GM12878 (cell line): ENCODE measurements at regions not wholly inside any gene's neighbourhood (a gene's known extent, or its start where the extent isn't known, plus 50 kb on each side); places are given as distances from the start of the nearest gene placed in this dataset.

ENCODE experiments used
- ATAC-seq: fragments of 200-7000 bp; cut with Tn5 transposase; 3 replicates; pipeline ENCODE4 v1.9.1; 2020; ENCODE audit warnings: mild to moderate bottlenecking, moderate library complexity
- BruUV-seq: library from RNA; stranded (reverse); fragments of 400-500 nt; replicated peaks from 2 replicates; lab custom pipeline; 2021; lab: Mats Ljungman, UMichigan
- CTCF ChIA-PET: fragments of 300-600 bp; sonication (Branson Sonifier 250); formaldehyde crosslinking; extraction: SDS; loops from one replicate; lab custom pipeline; 2021; ENCODE audit warnings: inconsistent platforms; lab: Yijun Ruan, JAX
- POLR2A ChIA-PET: fragments of 350-600 bp; formaldehyde crosslinking; extraction: SDS; loops from one replicate; lab custom pipeline; 2021; ENCODE audit warnings: inconsistent platforms; lab: Charles Lee
- RAD21 ChIA-PET: fragments of 300-600 bp; sonication (Branson Sonifier 250); formaldehyde crosslinking; loops from one replicate; lab custom pipeline; 2023; ENCODE audit warnings: antibody characterized with exemption; ENCODE audit not compliant: unreplicated experiment; lab: Charles Lee
- SMC1A ChIA-PET: fragments of 300-600 bp; sonication (Branson Sonifier 250); formaldehyde crosslinking; loops from one replicate; lab custom pipeline; 2023; ENCODE audit not compliant: unreplicated experiment, uncharacterized antibody; lab: Charles Lee
- DNase-seq: peaks from one replicate; pipeline ENCODE4 v3.0.0-alpha.2; 2011; ENCODE audit warnings: low read depth, low spot score
- FAIRE-seq: peaks from 3 replicates; lab custom pipeline; 2011; peaks lifted over from hg19 to GRCh38; lab: Jason Lieb, UNC
- H2AFZ ChIP-seq: 2 replicates; pipeline ENCODE4 v1.6.0; 2011; ENCODE audit warnings: low read depth, low read length, control low read depth; ENCODE audit not compliant: control insufficient read depth
- H3K27ac ChIP-seq: 2 replicates; pipeline ENCODE4 v1.5.1; 2011; ENCODE audit warnings: control low read depth; ENCODE audit not compliant: control insufficient read depth, insufficient read depth
- H3K27me3 ChIP-seq, 2 experiments: replicated peaks in 1 of 2; 2 replicates each; pipeline versions ENCODE4 v1.6.0 to v1.6.1; 2011; ENCODE audit warnings: low read length in 1 of 2; ENCODE audit not compliant: control insufficient read depth in 2 of 2, insufficient read depth in 2 of 2
- H3K36me3 ChIP-seq, 2 experiments: 2 replicates each; pipeline ENCODE4 v1.5.1; 2011; ENCODE audit warnings: low read length in 1 of 2; ENCODE audit not compliant: control insufficient read depth in 2 of 2, insufficient read depth in 2 of 2
- H3K4me1 ChIP-seq: 2 replicates; pipeline ENCODE4 v1.6.1; 2011; ENCODE audit warnings: mild to moderate bottlenecking, low read length, moderate library complexity, mixed read lengths; ENCODE audit not compliant: control insufficient read depth, insufficient read depth
- H3K4me2 ChIP-seq: 2 replicates; pipeline ENCODE4 v1.6.0; 2011; ENCODE audit warnings: control low read depth; ENCODE audit not compliant: control insufficient read depth, insufficient read depth
- H3K4me3 ChIP-seq: fragments of 200-600 bp; sonication (generic); 2 replicates; pipeline ENCODE4 v1.5.1; 2016
- H3K79me2 ChIP-seq: 2 replicates; pipeline ENCODE4 v1.6.0; 2011; ENCODE audit warnings: low read length; ENCODE audit not compliant: control insufficient read depth, insufficient read depth
- H3K9ac ChIP-seq: 2 replicates; pipeline ENCODE4 v1.8.0; 2011; ENCODE audit warnings: low read length, control low read depth, mixed read lengths; ENCODE audit not compliant: control insufficient read depth, insufficient read depth
- H3K9me3 ChIP-seq: replicated peaks from 3 replicates; pipeline ENCODE4 v1.5.1; 2011; ENCODE audit warnings: mild to moderate bottlenecking, low read length; ENCODE audit not compliant: control insufficient read depth, insufficient read depth
- H4K20me1 ChIP-seq: 2 replicates; pipeline ENCODE4 v1.6.0; 2011; ENCODE audit not compliant: control insufficient read depth, insufficient read depth
- BACH1 ChIP-seq: fragments of 450-650 bp; IDR thresholded peaks from 2 replicates; pipeline ENCODE4 v1.6.1; 2017; ENCODE audit warnings: mild to moderate bottlenecking, borderline replicate concordance
- BRCA1 ChIP-seq: IDR thresholded peaks from 2 replicates; pipeline ENCODE4 v1.6.1; 2011; ENCODE audit warnings: low read depth, low read length, improper control_type of control experiment
- CHD4 ChIP-seq: fragments of 200-600 bp; sonication (generic); IDR thresholded peaks from 2 replicates; pipeline ENCODE4 v1.6.1; 2016; ENCODE audit warnings: mild to moderate bottlenecking
- EZH2 ChIP-seq: IDR thresholded peaks from 2 replicates; pipeline ENCODE4 v1.6.1; 2012; ENCODE audit warnings: low read depth, mild to moderate bottlenecking, control low read depth, inconsistent platforms, low read length, borderline replicate concordance; ENCODE audit not compliant: control insufficient read depth
- FOS ChIP-seq: IDR thresholded peaks from 3 replicates; pipeline ENCODE4 v1.6.1; 2011; ENCODE audit warnings: borderline replicate concordance; ENCODE audit not compliant: insufficient read length; ENCODE audit errors: extremely low read depth
- JUNB ChIP-seq: IDR thresholded peaks from 2 replicates; pipeline ENCODE4 v1.6.1; 2016; ENCODE audit warnings: antibody characterized with exemption, mild to moderate bottlenecking
- NR2C2 ChIP-seq: IDR thresholded peaks from 2 replicates; pipeline ENCODE4 v1.6.1; 2011; ENCODE audit warnings: borderline replicate concordance, low read depth; ENCODE audit not compliant: control insufficient read depth, insufficient read length
- PAX8 ChIP-seq: fragments of 450-650 bp; IDR thresholded peaks from 2 replicates; pipeline ENCODE4 v1.6.1; 2017; ENCODE audit warnings: mild to moderate bottlenecking, moderate library complexity
- POLR2A ChIP-seq: IDR thresholded peaks from 2 replicates; pipeline ENCODE4 v1.6.1; 2011; ENCODE audit warnings: low read depth, mild to moderate bottlenecking, low read length
- POLR2AphosphoS2 ChIP-seq: IDR thresholded peaks from 2 replicates; pipeline ENCODE4 v1.6.1; 2011; ENCODE audit warnings: low read depth, mild to moderate bottlenecking, low read length, improper control_type of control experiment, moderate library complexity
- RUNX3 ChIP-seq: IDR thresholded peaks from 2 replicates; pipeline ENCODE4 v1.6.1; 2012; ENCODE audit warnings: low read length, inconsistent platforms
- SMAD5 ChIP-seq: IDR thresholded peaks from 2 replicates; pipeline ENCODE4 v1.6.1; 2016; ENCODE audit warnings: antibody characterized with exemption, low read depth
- SREBF1 ChIP-seq: IDR thresholded peaks from 2 replicates; pipeline ENCODE4 v1.6.1; 2012; ENCODE audit warnings: mild to moderate bottlenecking, low read length
- ZNF384 ChIP-seq: IDR thresholded peaks from 2 replicates; pipeline ENCODE4 v1.6.1; 2012; ENCODE audit warnings: low read depth, mild to moderate bottlenecking, low read length, improper control_type of control experiment, borderline replicate concordance
- WGBS: methylation state at CpG from one replicate; pipeline ENCODE4 v1.1.6; 2016; ENCODE audit warnings: low lambda C conversion rate; ENCODE audit not compliant: insufficient replicate concordance, insufficient coverage; ENCODE audit errors: missing lambda C conversion rate; 5-methylcytosine and 5-hydroxymethylcytosine counted together
- in situ Hi-C: fragments of 300-500 bp; cut with MboI; formaldehyde crosslinking; loops from 9 replicates; pipeline ENCODE4 v1.14.3; 2018; ENCODE audit warnings: mixed read lengths
- intact Hi-C: fragments of 100-400 bp; cut with micrococcal nuclease; formaldehyde crosslinking; loops from one replicate; pipeline ENCODE4 v1.14.2; 2022; ENCODE audit not compliant: unreplicated experiment
- TF ChIP-seq, protein P1 (sequence below): fragments of 450-650 bp; IDR thresholded peaks from 2 replicates; pipeline ENCODE4 v1.6.1; 2017; ENCODE audit warnings: mild to moderate bottlenecking
- TF ChIP-seq, protein P2 (sequence below): fragments of 450-650 bp; IDR thresholded peaks from 2 replicates; pipeline ENCODE4 v1.6.1; 2017; ENCODE audit warnings: antibody characterized with exemption, mild to moderate bottlenecking, moderate library complexity
- TF ChIP-seq, protein P3 (sequence below): fragments of 450-650 bp; IDR thresholded peaks from 2 replicates; pipeline ENCODE4 v1.6.1; 2017; ENCODE audit warnings: low read depth, mild to moderate bottlenecking, moderate library complexity

DNA sequence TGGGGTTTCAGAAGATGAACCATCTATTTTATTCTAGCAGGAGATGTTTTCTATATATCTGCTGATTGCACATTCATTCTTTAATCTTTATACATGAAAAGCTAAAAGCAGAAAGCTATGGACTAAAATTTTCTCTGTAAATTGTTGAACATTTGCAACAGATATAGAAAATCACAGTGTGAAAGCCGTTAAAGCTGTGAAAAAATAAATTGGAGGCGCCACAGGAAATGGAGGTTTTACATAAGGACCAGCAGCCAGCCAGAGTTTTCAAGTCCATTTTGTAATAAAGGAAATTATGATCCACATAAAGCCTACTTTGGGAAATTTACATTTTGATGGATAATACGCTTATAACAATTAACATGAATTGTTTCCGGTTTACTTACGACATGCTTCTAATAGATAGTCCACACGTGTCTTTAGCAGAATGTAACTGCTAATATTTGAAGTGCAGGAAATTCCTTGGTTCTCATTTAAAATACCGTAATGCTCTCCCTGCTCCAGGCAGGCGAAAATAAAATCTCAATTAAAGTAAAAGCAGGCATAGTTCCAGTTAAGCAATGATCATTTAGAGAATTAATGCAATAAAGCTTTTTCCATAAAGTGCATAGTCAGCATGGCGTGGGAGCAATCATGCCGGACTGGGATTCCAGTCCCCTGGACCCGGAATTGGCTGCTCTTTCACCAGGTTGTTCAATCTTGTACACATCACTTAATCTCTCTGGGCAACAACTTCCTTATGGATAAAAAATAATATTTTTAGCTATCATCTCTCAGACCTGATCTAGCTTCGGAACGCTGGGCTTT lies 445.4 kb downstream of the ZNF608 start:
- in situ Hi-C loops (no loop called here), intact Hi-C loops (no loop called here)
- SMC1A ChIA-PET, result interaction anchor here (0.9 kb wide), 1 partner anchor 12 kb away, joined by 3 read pairs; no protein-coding TSS in a partner anchor
- H3K27ac ChIP-seq, result no peak overlapping the region
- H3K36me3 ChIP-seq, result no peaks in the 10 kb centered on the region
- H3K9ac ChIP-seq, result no peak overlapping the region
- H3K4me3 ChIP-seq, result no peak overlapping the region
- H4K20me1 ChIP-seq, result no peaks in the 10 kb centered on the region
- TF ChIP-seq NR2C2, result no peak
- TF ChIP-seq EZH2, result no peak
- TF ChIP-seq SMAD5, result no peak
- no peak for TF ChIP-seq SREBF1
- TF ChIP-seq BRCA1, result no peak
- no peak for TF ChIP-seq POLR2A
- no peak for TF ChIP-seq ZNF384
- TF ChIP-seq PAX8, result no peak
- no peak for TF ChIP-seq JUNB
- TF ChIP-seq RUNX3, result no peak
- TF ChIP-seq, protein P1, sequence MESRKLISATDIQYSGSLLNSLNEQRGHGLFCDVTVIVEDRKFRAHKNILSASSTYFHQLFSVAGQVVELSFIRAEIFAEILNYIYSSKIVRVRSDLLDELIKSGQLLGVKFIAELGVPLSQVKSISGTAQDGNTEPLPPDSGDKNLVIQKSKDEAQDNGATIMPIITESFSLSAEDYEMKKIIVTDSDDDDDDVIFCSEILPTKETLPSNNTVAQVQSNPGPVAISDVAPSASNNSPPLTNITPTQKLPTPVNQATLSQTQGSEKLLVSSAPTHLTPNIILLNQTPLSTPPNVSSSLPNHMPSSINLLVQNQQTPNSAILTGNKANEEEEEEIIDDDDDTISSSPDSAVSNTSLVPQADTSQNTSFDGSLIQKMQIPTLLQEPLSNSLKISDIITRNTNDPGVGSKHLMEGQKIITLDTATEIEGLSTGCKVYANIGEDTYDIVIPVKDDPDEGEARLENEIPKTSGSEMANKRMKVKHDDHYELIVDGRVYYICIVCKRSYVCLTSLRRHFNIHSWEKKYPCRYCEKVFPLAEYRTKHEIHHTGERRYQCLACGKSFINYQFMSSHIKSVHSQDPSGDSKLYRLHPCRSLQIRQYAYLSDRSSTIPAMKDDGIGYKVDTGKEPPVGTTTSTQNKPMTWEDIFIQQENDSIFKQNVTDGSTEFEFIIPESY, result no peak
- TF ChIP-seq POLR2AphosphoS2, result no peak
- TF ChIP-seq FOS, result no peak
- TF ChIP-seq, protein P2, sequence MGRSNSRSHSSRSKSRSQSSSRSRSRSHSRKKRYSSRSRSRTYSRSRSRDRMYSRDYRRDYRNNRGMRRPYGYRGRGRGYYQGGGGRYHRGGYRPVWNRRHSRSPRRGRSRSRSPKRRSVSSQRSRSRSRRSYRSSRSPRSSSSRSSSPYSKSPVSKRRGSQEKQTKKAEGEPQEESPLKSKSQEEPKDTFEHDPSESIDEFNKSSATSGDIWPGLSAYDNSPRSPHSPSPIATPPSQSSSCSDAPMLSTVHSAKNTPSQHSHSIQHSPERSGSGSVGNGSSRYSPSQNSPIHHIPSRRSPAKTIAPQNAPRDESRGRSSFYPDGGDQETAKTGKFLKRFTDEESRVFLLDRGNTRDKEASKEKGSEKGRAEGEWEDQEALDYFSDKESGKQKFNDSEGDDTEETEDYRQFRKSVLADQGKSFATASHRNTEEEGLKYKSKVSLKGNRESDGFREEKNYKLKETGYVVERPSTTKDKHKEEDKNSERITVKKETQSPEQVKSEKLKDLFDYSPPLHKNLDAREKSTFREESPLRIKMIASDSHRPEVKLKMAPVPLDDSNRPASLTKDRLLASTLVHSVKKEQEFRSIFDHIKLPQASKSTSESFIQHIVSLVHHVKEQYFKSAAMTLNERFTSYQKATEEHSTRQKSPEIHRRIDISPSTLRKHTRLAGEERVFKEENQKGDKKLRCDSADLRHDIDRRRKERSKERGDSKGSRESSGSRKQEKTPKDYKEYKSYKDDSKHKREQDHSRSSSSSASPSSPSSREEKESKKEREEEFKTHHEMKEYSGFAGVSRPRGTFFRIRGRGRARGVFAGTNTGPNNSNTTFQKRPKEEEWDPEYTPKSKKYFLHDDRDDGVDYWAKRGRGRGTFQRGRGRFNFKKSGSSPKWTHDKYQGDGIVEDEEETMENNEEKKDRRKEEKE, result no peak
- TF ChIP-seq, protein P3, sequence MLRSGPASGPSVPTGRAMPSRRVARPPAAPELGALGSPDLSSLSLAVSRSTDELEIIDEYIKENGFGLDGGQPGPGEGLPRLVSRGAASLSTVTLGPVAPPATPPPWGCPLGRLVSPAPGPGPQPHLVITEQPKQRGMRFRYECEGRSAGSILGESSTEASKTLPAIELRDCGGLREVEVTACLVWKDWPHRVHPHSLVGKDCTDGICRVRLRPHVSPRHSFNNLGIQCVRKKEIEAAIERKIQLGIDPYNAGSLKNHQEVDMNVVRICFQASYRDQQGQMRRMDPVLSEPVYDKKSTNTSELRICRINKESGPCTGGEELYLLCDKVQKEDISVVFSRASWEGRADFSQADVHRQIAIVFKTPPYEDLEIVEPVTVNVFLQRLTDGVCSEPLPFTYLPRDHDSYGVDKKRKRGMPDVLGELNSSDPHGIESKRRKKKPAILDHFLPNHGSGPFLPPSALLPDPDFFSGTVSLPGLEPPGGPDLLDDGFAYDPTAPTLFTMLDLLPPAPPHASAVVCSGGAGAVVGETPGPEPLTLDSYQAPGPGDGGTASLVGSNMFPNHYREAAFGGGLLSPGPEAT, result no peak
- TF ChIP-seq BACH1, result no peak
- TF ChIP-seq CHD4, result no peak
- DNase-seq, result no peak
- no peak for ATAC-seq
- H3K27me3 ChIP-seq, result no peaks in the 10 kb centered on the region; a peak in 1 of 4 replicates
- H3K9me3 ChIP-seq, result no peaks in the 10 kb centered on the region
- WGBS, result 43% methylated on average over 13 of the region's 13 CpGs
- no peak overlapping the region for H2AFZ ChIP-seq
- no peaks in the 10 kb centered on the region for H3K79me2 ChIP-seq
- H3K4me2 ChIP-seq, result no peak overlapping the region
- BruUV-seq, result no TSS peak
- CTCF ChIA-PET, result no interaction called here
- RAD21 ChIA-PET, result no interaction called here
- POLR2A ChIA-PET, result interaction anchor here (0.6 kb wide), 1 partner anchor 202 kb away, joined by 3 read pairs; no protein-coding TSS in a partner anchor
- no peak for FAIRE-seq
- H3K4me1 ChIP-seq, result no peaks in the 10 kb centered on the region
